Colonic mucosa (tissue), 4 donors: ENCODE measurements at regions not wholly inside any gene's neighbourhood (a gene's known extent, or its start where the extent isn't known, plus 50 kb on each side); places are given as distances from the start of the nearest gene placed in this dataset.

ENCODE experiments used
- DNase-seq: peaks from one replicate; pipeline ENCODE4 v3.0.0-alpha.2; 2020
- H3K27ac ChIP-seq: fragments of 200-600 bp; one replicate; pipeline ENCODE4 v1.8.0; 2021
- H3K27me3 ChIP-seq: fragments of 200-600 bp; one replicate; pipeline ENCODE4 v1.8.0; 2021
- H3K36me3 ChIP-seq: fragments of 200-600 bp; one replicate; pipeline ENCODE4 v1.8.0; 2021
- H3K4me1 ChIP-seq: fragments of 200-600 bp; one replicate; pipeline ENCODE4 v1.8.0; 2021; ENCODE audit warnings: mild to moderate bottlenecking
- H3K4me3 ChIP-seq: fragments of 200-600 bp; one replicate; pipeline ENCODE4 v1.8.0; 2021
- H3K9ac ChIP-seq, 2 donors: one replicate each; pipeline ENCODE4 v1.7.0; 2013; ENCODE audit warnings: control low read depth in 2 of 2, low read depth in 2 of 2, low read length in 2 of 2
- H3K9me3 ChIP-seq: fragments of 200-600 bp; one replicate; pipeline ENCODE4 v1.8.0; 2021
- intact Hi-C: fragments of 100-400 bp; cut with DNase I; formaldehyde crosslinking; loops from one replicate; pipeline ENCODE4 v1.14.1; 2022
- TF ChIP-seq, protein P1 (sequence below): fragments of 200-600 bp; IDR thresholded peaks from one replicate; pipeline ENCODE4 v1.8.0; 2022; ENCODE audit warnings: antibody characterized with exemption, mild to moderate bottlenecking
- donor health status: healthy.
- donor health status: DM: no; HTN: no; CAD: no.
- donor health status: DM: no; HTN: no; CAD: no.

DNA sequence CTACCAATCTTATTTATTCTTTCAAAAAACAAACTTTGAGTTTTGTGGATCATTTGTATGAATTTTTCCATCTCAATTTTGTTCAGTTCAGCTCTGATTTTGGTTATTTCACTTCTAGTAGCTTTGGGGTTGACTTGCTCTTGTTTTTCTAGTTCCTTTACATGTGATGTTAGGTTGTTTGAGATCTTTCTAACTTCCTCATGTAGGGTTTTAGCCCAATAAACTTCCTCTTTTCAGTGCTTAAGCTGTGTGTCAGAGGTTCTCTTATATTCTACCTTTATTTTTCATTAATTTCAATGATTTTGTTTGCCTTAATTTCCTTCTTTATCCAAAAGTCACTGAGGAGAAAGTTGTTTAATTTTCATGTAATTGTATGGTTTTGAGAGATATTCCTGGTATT is 860.4 kb upstream of the FBXO33 start:
- no peak for DNase-seq
- no peaks in the 10 kb centered on the region for H3K9me3 ChIP-seq
- no peak overlapping the region for H3K27ac ChIP-seq
- intact Hi-C loops: no loop called here
- no peaks in the 10 kb centered on the region for H3K27me3 ChIP-seq
- no peak overlapping the region for H3K4me3 ChIP-seq
- no peaks in the 10 kb centered on the region for H3K4me1 ChIP-seq
- H3K36me3 ChIP-seq: no peaks in the 10 kb centered on the region
- TF ChIP-seq, protein P1, sequence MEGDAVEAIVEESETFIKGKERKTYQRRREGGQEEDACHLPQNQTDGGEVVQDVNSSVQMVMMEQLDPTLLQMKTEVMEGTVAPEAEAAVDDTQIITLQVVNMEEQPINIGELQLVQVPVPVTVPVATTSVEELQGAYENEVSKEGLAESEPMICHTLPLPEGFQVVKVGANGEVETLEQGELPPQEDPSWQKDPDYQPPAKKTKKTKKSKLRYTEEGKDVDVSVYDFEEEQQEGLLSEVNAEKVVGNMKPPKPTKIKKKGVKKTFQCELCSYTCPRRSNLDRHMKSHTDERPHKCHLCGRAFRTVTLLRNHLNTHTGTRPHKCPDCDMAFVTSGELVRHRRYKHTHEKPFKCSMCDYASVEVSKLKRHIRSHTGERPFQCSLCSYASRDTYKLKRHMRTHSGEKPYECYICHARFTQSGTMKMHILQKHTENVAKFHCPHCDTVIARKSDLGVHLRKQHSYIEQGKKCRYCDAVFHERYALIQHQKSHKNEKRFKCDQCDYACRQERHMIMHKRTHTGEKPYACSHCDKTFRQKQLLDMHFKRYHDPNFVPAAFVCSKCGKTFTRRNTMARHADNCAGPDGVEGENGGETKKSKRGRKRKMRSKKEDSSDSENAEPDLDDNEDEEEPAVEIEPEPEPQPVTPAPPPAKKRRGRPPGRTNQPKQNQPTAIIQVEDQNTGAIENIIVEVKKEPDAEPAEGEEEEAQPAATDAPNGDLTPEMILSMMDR: no peak
- H3K9ac ChIP-seq: no peak overlapping the region

DNA sequence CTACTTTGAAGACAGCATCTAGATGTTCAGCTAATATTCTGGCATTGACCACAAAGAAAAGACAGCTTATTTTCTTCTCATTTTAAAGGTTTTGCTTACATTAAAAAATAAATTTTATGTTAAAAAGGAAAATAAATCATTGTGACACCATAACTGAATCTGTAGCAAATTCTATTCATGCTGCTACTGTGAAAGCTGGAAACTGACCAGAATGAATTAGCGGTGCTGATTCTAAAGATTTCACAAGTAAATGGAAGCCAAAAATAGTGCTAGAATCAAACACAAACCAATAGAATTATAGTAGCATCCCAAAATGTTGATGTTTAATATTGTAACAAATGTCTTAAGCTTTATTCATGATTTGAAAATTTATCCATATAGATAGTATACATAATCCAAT is 850.0 kb upstream of the FBXO33 start:
- intact Hi-C loops: no loop called here
- Histone ChIP-seq H3K4me1 (no peaks in the 10 kb centered on the region), H3K27me3 (no peaks in the 10 kb centered on the region), H3K9ac (no peak overlapping the region), H3K36me3 (no peaks in the 10 kb centered on the region), H3K27ac (no peak overlapping the region), H3K9me3 (no peaks in the 10 kb centered on the region), H3K4me3 (no peak overlapping the region)
- TF ChIP-seq, protein P1: no peak
- no peak for DNase-seq

DNA sequence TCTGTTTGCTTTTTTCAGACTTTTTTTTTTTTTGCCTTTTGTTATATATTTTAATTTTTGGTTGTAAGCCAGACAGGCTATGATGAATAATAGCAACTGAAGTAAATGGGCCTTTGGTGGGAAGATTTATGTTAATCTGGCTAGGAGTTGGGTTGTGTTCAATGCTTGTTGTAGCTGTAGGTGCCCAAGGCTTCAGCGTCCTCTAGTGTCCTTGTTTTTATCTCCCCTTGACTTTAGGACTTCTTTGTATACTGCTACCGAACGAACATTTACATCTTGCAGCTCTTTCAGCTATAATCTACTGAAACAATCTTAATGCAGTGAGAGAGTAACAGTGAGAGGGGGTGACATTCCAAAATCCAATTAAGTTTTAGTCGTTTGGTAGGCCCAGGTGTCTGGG is 848.4 kb upstream of the FBXO33 start:
- Histone ChIP-seq H3K27me3 (no peaks in the 10 kb centered on the region), H3K4me3 (no peak overlapping the region), H3K36me3 (no peaks in the 10 kb centered on the region), H3K9ac (no peak overlapping the region), H3K9me3 (no peaks in the 10 kb centered on the region), H3K27ac (no peak overlapping the region), H3K4me1 (no peaks in the 10 kb centered on the region)
- DNase-seq: no peak
- TF ChIP-seq, protein P1: no peak
- intact Hi-C loops: no loop called here

DNA sequence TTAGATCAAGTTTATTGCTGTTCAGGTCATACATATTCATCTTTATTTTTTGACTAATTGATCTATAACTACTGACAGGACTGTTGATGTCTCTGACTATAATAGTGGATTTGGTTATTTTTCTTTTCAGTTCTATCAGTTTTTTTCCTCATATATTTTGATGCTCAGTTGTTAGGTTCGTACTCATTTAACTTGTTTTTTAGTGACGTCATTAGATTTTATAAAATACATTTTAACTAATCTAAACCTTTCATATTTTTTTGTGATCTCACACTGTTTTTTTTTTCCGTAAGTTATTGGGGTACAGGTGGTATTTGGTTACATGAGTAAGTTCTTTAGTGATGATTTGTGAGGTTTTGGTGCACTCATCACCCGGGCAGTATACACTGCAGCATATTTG is 841.2 kb upstream of the FBXO33 start:
- Histone ChIP-seq H3K9ac (no peak overlapping the region), H3K27me3 (no peaks in the 10 kb centered on the region), H3K9me3 (no peaks in the 10 kb centered on the region), H3K4me3 (no peak overlapping the region), H3K4me1 (no peaks in the 10 kb centered on the region), H3K36me3 (no peaks in the 10 kb centered on the region), H3K27ac (no peak overlapping the region)
- no peak for DNase-seq
- TF ChIP-seq, protein P1: no peak
- intact Hi-C loops: no loop called here

DNA sequence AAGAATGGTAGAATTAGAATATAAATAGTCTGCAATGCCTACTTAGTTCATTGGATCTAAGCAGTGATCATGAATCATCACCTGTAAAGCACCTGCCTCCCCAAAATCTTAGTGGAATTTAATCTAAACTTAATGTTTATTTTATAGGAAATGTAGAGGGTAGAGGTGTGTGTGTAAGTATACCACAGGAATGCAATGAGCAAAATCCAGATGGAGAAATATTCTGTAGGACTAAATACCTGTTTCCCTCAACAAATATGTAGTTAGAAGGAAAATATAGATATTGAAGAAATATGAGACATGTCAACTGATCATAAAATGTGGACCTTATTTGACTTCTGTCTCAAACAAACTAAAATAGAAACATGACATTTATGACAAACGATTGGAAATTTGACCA is 839.2 kb upstream of the FBXO33 start:
- Histone ChIP-seq H3K36me3 (no peaks in the 10 kb centered on the region), H3K4me3 (no peak overlapping the region), H3K27me3 (no peaks in the 10 kb centered on the region), H3K9me3 (no peaks in the 10 kb centered on the region), H3K4me1 (no peaks in the 10 kb centered on the region), H3K27ac (no peak overlapping the region), H3K9ac (no peak overlapping the region)
- intact Hi-C loops: no loop called here
- no peak for DNase-seq
- TF ChIP-seq, protein P1: no peak

DNA sequence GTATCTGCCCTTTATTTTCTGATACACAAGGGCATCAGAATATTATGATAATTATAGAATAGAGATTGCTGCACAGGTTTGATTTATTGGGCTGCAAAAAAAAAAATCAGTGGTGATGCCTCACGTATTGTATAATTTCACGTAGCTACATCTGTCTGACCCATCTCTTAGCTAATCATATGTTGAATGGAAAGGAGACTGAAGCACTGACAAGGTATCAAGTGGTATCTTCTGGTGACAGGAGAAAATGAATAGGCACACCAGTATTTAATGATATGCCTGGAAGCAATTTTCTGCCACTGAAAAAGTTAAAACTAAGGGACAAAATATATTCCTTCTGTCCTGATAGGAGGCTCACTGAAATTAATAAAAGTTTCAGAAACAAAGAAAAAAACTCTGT is 837.2 kb upstream of the FBXO33 start:
- no peak for DNase-seq
- TF ChIP-seq, protein P1: no peak
- Histone ChIP-seq H3K36me3 (no peaks in the 10 kb centered on the region), H3K9me3 (no peaks in the 10 kb centered on the region), H3K4me3 (no peak overlapping the region), H3K27ac (no peak overlapping the region), H3K9ac (no peak overlapping the region), H3K27me3 (no peaks in the 10 kb centered on the region), H3K4me1 (no peaks in the 10 kb centered on the region)
- intact Hi-C loops: no loop called here
